Left lung (tissue), 4 donors: ENCODE measurements at regions not wholly inside any gene's neighbourhood (a gene's known extent, or its start where the extent isn't known, plus 50 kb on each side); places are given as distances from the start of the nearest gene placed in this dataset.
"Not testable (repeated sequence)": the region's sequence is repeated elsewhere in the genome, so short reads cannot be mapped to it uniquely, and the experiment has no call there.

Experiments
- ATAC-seq: fragments of 200-7000 bp; cut with Tn5 transposase; one replicate; pipeline ENCODE4 v1.9.1; 2020; ENCODE audit warnings: moderate library complexity
- DNase-seq, 4 donors: peaks; one replicate each; pipeline ENCODE4 v3.0.0-alpha.2; 2013 to 2020
- H3K27ac ChIP-seq, 2 donors: fragments of 200-600 bp; sonication (generic) in 1 of 2; one replicate each; pipeline versions ENCODE4 v1.5.0 to v1.8.0; 2020 to 2021
- H3K27me3 ChIP-seq, 2 donors: fragments of 200-600 bp; sonication (generic) in 1 of 2; one replicate each; pipeline versions ENCODE4 v1.5.0 to v1.8.0; 2020 to 2021
- H3K36me3 ChIP-seq, 2 donors: fragments of 200-600 bp; sonication (generic) in 1 of 2; one replicate each; pipeline versions ENCODE4 v1.5.0 to v1.8.0; 2020 to 2021
- H3K4me1 ChIP-seq, 2 donors: fragments of 200-600 bp; one replicate each; pipeline ENCODE4 v1.8.0; 2021
- H3K4me3 ChIP-seq, 2 donors: fragments of 200-600 bp; sonication (generic) in 1 of 2; one replicate each; pipeline versions ENCODE4 v1.5.0 to v1.8.0; 2020 to 2021; ENCODE audit warnings: mild to moderate bottlenecking in 1 of 2
- H3K9me3 ChIP-seq, 2 donors: fragments of 200-600 bp; sonication (generic) in 1 of 2; one replicate each; pipeline versions ENCODE4 v1.5.0 to v1.8.0; 2020 to 2021
- intact Hi-C, 2 donors: fragments of 100-400 bp; cut with DNase I; formaldehyde crosslinking; loops; one replicate each; pipeline versions ENCODE4 v1.11.2 to v1.14.2; 2022
- TF ChIP-seq, protein P1 (sequence below), 2 donors: fragments of 200-600 bp; sonication (generic) in 1 of 2; IDR thresholded peaks; one replicate each; pipeline versions ENCODE4 v1.5.0 to v1.8.0; 2021; ENCODE audit warnings: antibody characterized with exemption in 2 of 2
- donor health status: DM: no; HTN: yes; CAD: no.
- donor health status: DM: no; HTN: no; CAD: no.

GRCh38 chrX:104482757-104483156 is 83.2 kb upstream of the IL1RAPL2 start:
- H3K36me3 ChIP-seq: no peaks in the 10 kb centered on the region
- no peaks in the 10 kb centered on the region for H3K9me3 ChIP-seq
- H3K4me1 ChIP-seq: no peaks in the 10 kb centered on the region
- TF ChIP-seq, protein P1, sequence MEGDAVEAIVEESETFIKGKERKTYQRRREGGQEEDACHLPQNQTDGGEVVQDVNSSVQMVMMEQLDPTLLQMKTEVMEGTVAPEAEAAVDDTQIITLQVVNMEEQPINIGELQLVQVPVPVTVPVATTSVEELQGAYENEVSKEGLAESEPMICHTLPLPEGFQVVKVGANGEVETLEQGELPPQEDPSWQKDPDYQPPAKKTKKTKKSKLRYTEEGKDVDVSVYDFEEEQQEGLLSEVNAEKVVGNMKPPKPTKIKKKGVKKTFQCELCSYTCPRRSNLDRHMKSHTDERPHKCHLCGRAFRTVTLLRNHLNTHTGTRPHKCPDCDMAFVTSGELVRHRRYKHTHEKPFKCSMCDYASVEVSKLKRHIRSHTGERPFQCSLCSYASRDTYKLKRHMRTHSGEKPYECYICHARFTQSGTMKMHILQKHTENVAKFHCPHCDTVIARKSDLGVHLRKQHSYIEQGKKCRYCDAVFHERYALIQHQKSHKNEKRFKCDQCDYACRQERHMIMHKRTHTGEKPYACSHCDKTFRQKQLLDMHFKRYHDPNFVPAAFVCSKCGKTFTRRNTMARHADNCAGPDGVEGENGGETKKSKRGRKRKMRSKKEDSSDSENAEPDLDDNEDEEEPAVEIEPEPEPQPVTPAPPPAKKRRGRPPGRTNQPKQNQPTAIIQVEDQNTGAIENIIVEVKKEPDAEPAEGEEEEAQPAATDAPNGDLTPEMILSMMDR (IDR thresholded peaks at IDR 0.05): no peak
- H3K27me3 ChIP-seq: peaks cover 0 to 3% of the 10 kb centered on the region in 2 donors
- intact Hi-C loops: no loop called here
- ATAC-seq (no peak), DNase-seq (no peak)
- H3K4me3 ChIP-seq: no peak overlapping the region
- no peak overlapping the region for H3K27ac ChIP-seq

DNA sequence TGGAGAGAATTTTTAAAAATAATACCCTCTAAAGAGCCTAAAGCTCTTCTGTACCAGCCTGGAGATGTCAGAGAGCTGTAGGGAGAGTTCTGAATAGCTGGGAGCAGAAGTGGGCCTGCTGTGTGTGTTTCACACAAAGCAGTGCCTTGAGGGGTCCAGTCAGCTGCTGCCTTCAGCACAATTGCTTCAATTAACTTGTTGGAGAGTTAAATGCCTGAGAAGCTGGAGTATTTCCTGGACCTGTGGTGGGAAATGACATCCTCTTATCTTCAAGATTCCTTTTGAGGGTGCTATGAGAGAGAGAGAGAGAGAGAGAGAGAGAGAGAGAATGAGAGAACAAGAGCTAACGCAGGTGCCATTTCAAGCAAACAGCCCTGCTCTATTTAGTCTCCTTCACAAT is 96.2 kb upstream of the IL1RAPL2 start:
- intact Hi-C loops: no loop called here
- TF ChIP-seq, protein P1 (IDR thresholded peaks at IDR 0.05): no peak
- Histone ChIP-seq H3K36me3 (no peaks in the 10 kb centered on the region), H3K27ac (no peak overlapping the region), H3K9me3 (no peaks in the 10 kb centered on the region), H3K4me1 (no peaks in the 10 kb centered on the region), H3K4me3 (no peak overlapping the region), H3K27me3 (no peaks in the 10 kb centered on the region)
- no peak for DNase-seq
- no peak for ATAC-seq

DNA sequence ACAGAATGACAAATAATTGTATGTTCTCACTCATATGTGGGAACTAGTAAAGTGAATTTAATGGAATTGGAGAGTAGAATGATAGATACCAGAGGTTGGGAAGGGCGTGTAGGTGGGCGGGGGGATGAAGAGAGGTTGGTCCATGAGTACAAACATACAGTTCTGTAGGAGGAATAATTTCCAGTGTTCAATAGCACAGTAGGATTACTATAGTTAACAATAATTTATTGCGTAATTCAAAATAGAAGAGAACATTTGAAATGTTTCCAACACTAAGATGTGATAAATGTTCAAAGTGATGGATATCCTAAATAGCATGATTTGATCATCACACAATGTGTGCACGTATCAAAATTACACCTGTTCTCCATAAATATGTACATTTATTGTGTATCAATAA is 106.2 kb upstream of the IL1RAPL2 start:
- TF ChIP-seq, protein P1 (IDR thresholded peaks at IDR 0.05): no peak

GRCh38 chrX:104457130-104457529 is 108.9 kb upstream of the IL1RAPL2 start:
- H3K36me3 ChIP-seq, H3K27me3 ChIP-seq, H3K27ac ChIP-seq, H3K4me1 ChIP-seq, H3K9me3 ChIP-seq, H3K4me3 ChIP-seq, DNase-seq, ATAC-seq, intact Hi-C loops: not testable (repeated sequence)

More for the DNA sequence above, 106.2 kb upstream of the IL1RAPL2 start:
- Histone ChIP-seq H3K9me3 (peaks cover 0 to 3% of the 10 kb centered on the region in 2 donors), H3K36me3 (no peaks in the 10 kb centered on the region), H3K27me3 (no peaks in the 10 kb centered on the region), H3K4me3 (no peak overlapping the region), H3K27ac (no peak overlapping the region), H3K4me1 (no peaks in the 10 kb centered on the region)
- intact Hi-C loops: no loop called here
- DNase-seq (no peak), ATAC-seq (no peak)

- H3K36me3 ChIP-seq: no peaks in the 10 kb centered on the region
- no peak for DNase-seq
- H3K27me3 ChIP-seq: no peaks in the 10 kb centered on the region
- intact Hi-C loops: no loop called here
- no peaks in the 10 kb centered on the region for H3K4me1 ChIP-seq
- no peak for ATAC-seq
- H3K9me3 ChIP-seq: no peaks in the 10 kb centered on the region
- no peak overlapping the region for H3K4me3 ChIP-seq
- TF ChIP-seq, protein P1 (IDR thresholded peaks at IDR 0.05): no peak
- H3K27ac ChIP-seq: no peak overlapping the region
Measured at GRCh38 chrX:104450316-104450715, 115.7 kb upstream of the IL1RAPL2 start.

DNA sequence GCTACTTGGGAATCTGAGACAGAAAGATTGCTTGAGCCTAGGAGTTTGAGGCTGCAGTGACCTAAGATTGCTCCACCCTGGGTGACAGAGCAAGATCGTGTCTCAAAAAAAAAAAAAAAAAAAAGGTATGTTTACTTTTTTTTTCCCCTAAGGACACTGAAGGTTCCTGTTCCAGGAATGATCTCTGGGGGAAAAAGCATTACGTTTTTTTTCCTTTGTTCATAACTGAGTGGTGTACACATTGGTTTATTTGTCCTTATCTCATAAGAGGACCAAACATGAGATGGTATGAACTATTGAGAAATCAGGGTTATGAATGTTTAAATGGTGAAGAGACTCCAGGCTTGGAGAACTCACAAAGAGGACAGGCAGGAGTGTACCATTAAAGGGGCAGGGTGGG is 120.4 kb upstream of the IL1RAPL2 start:
- TF ChIP-seq, protein P1 (IDR thresholded peaks at IDR 0.05): no peak
- H3K27ac ChIP-seq: no peak overlapping the region
- no peak overlapping the region for H3K4me3 ChIP-seq
- DNase-seq: no peak
- H3K9me3 ChIP-seq: no peaks in the 10 kb centered on the region
- H3K27me3 ChIP-seq: no peaks in the 10 kb centered on the region
- no peaks in the 10 kb centered on the region for H3K36me3 ChIP-seq
- H3K4me1 ChIP-seq: no peaks in the 10 kb centered on the region
- intact Hi-C loops: no loop called here
- no peak for ATAC-seq
